Nephron (organoid): ENCODE measurements at regions not wholly inside any gene's neighbourhood (a gene's known extent, or its start where the extent isn't known, plus 50 kb on each side); places are given as distances from the start of the nearest gene placed in this dataset.

ENCODE experiments used
- H3K27ac Mint-ChIP-seq, 3 experiments: 2 replicates each; pipeline ENCODE4 v1.8.0; 2020; ENCODE audit warnings: mixed read lengths in 3 of 3, mild to moderate bottlenecking in 2 of 3, moderate library complexity in 1 of 3
- H3K27me3 Mint-ChIP-seq: 2 replicates; pipeline ENCODE4 v1.8.0; 2021; ENCODE audit warnings: low read depth, mild to moderate bottlenecking, moderate library complexity, mixed read lengths
- H3K36me3 Mint-ChIP-seq: 2 replicates; pipeline ENCODE4 v1.8.0; 2020; ENCODE audit warnings: low read depth, mixed read lengths
- H3K4me1 Mint-ChIP-seq: 2 replicates; pipeline ENCODE4 v1.8.0; 2020; ENCODE audit warnings: mixed read lengths
- H3K4me3 Mint-ChIP-seq, 3 experiments: 2 replicates each; pipeline ENCODE4 v1.8.0; 2020; ENCODE audit warnings: mild to moderate bottlenecking in 3 of 3, mixed read lengths in 3 of 3, moderate library complexity in 2 of 3
- H3K9me3 Mint-ChIP-seq: 2 replicates; pipeline ENCODE4 v1.8.0; 2020; ENCODE audit warnings: mixed read lengths
- CTCF ChIP-seq, 3 experiments: fragments of 200-600 bp; sonication (generic); IDR thresholded peaks; one replicate each; pipeline ENCODE4 v1.5.0; 2021; ENCODE audit warnings: antibody characterized with exemption in 3 of 3; ENCODE audit not compliant: unreplicated experiment in 3 of 3

GRCh38 chr11:129503646-129504045, 128.0 kb downstream of the BARX2 start:
- no peak for TF ChIP-seq CTCF (IDR thresholded peaks at IDR 0.05; ENCODE audit: unreplicated experiment in 3 of 3)
- Mint-ChIP-seq H3K27ac (no peak overlapping the region), H3K4me3 (no peak overlapping the region), H3K9me3 (peaks cover 22% of the 10 kb centered on the region), H3K27me3 (peaks cover 4% of the 10 kb centered on the region), H3K36me3 (no peaks in the 10 kb centered on the region), H3K4me1 (no peaks in the 10 kb centered on the region)

- TF ChIP-seq CTCF (IDR thresholded peaks at IDR 0.05; ENCODE audit: unreplicated experiment in 3 of 3): no peak
- Mint-ChIP-seq H3K4me1 (no peaks in the 10 kb centered on the region), H3K4me3 (no peak overlapping the region), H3K27me3 (peaks cover 4% of the 10 kb centered on the region), H3K36me3 (no peaks in the 10 kb centered on the region), H3K27ac (no peak overlapping the region), H3K9me3 (peaks cover 18% of the 10 kb centered on the region)
These were observed 129.6 kb downstream of the BARX2 start for GRCh38 chr11:129505266-129505665.

- H3K9me3 Mint-ChIP-seq: peaks cover 13% of the 10 kb centered on the region
- no peaks in the 10 kb centered on the region for H3K36me3 Mint-ChIP-seq
- TF ChIP-seq CTCF (IDR thresholded peaks at IDR 0.05; ENCODE audit: unreplicated experiment in 3 of 3): no peak
- H3K27ac Mint-ChIP-seq: no peak overlapping the region
- H3K27me3 Mint-ChIP-seq: peaks cover 4% of the 10 kb centered on the region
- H3K4me3 Mint-ChIP-seq: no peak overlapping the region
- H3K4me1 Mint-ChIP-seq: no peaks in the 10 kb centered on the region
These were observed 132.5 kb downstream of the BARX2 start for GRCh38 chr11:129508163-129508562.

GRCh38 chr11:129528296-129528695, 152.6 kb downstream of the BARX2 start:
- Mint-ChIP-seq H3K9me3 (peaks cover 12% of the 10 kb centered on the region), H3K36me3 (no peaks in the 10 kb centered on the region), H3K27ac (no peak overlapping the region), H3K4me1 (no peaks in the 10 kb centered on the region), H3K4me3 (no peak overlapping the region), H3K27me3 (peaks cover 4% of the 10 kb centered on the region)
- no peak for TF ChIP-seq CTCF (IDR thresholded peaks at IDR 0.05; ENCODE audit: unreplicated experiment in 3 of 3)

- Mint-ChIP-seq H3K9me3 (peaks cover 18% of the 10 kb centered on the region), H3K4me1 (no peaks in the 10 kb centered on the region), H3K36me3 (no peaks in the 10 kb centered on the region), H3K27ac (no peak overlapping the region), H3K27me3 (peaks cover 4% of the 10 kb centered on the region), H3K4me3 (no peak overlapping the region)
- TF ChIP-seq CTCF (IDR thresholded peaks at IDR 0.05; ENCODE audit: unreplicated experiment in 3 of 3): no peak
These were observed 154.7 kb downstream of the BARX2 start for GRCh38 chr11:129530154-129530895.

- H3K4me3 Mint-ChIP-seq: no peak overlapping the region
- no peaks in the 10 kb centered on the region for H3K4me1 Mint-ChIP-seq
- no peaks in the 10 kb centered on the region for H3K36me3 Mint-ChIP-seq
- peaks cover 38% of the 10 kb centered on the region for H3K9me3 Mint-ChIP-seq
- H3K27ac Mint-ChIP-seq: no peak overlapping the region
- peaks cover 4% of the 10 kb centered on the region for H3K27me3 Mint-ChIP-seq
- TF ChIP-seq CTCF (IDR thresholded peaks at IDR 0.05; ENCODE audit: unreplicated experiment in 3 of 3): no peak
These were observed 157.7 kb downstream of the BARX2 start for GRCh38 chr11:129533395-129533794.
